Mesothelial cell of epicardium (in vitro differentiated cells): ENCODE measurements at regions not wholly inside any gene's neighbourhood (a gene's known extent, or its start where the extent isn't known, plus 50 kb on each side); places are given as distances from the start of the nearest gene placed in this dataset.

ENCODE experiments used
- DNase-seq, 2 experiments: peaks; one replicate each; pipeline ENCODE4 v3.0.0; 2021; ENCODE audit warnings: low spot score in 2 of 2; ENCODE audit not compliant: unreplicated experiment in 2 of 2
- H3K27ac Mint-ChIP-seq: 2 replicates; pipeline ENCODE4 v1.8.0; 2021; ENCODE audit warnings: mixed read lengths
- H3K27me3 Mint-ChIP-seq: 2 replicates; pipeline ENCODE4 v1.8.0; 2021; ENCODE audit warnings: low read depth, mixed read lengths
- H3K36me3 Mint-ChIP-seq: 2 replicates; pipeline ENCODE4 v1.8.0; 2021; ENCODE audit warnings: mixed read lengths
- H3K4me1 Mint-ChIP-seq: 2 replicates; pipeline ENCODE4 v1.8.0; 2021; ENCODE audit warnings: mixed read lengths
- H3K4me3 Mint-ChIP-seq: 2 replicates; pipeline ENCODE4 v1.8.0; 2021; ENCODE audit warnings: mild to moderate bottlenecking, moderate library complexity, mixed read lengths
- H3K9me3 Mint-ChIP-seq: 2 replicates; pipeline ENCODE4 v1.8.0; 2021; ENCODE audit warnings: mixed read lengths
- TF ChIP-seq, protein P1 (sequence below): fragments of 200-600 bp; sonication (generic); IDR thresholded peaks from one replicate; pipeline ENCODE4 v1.5.0; 2021; ENCODE audit warnings: antibody characterized with exemption; ENCODE audit not compliant: unreplicated experiment

- H3K4me1 Mint-ChIP-seq, result peaks cover 24% of the 10 kb centered on the region
- TF ChIP-seq, protein P1, sequence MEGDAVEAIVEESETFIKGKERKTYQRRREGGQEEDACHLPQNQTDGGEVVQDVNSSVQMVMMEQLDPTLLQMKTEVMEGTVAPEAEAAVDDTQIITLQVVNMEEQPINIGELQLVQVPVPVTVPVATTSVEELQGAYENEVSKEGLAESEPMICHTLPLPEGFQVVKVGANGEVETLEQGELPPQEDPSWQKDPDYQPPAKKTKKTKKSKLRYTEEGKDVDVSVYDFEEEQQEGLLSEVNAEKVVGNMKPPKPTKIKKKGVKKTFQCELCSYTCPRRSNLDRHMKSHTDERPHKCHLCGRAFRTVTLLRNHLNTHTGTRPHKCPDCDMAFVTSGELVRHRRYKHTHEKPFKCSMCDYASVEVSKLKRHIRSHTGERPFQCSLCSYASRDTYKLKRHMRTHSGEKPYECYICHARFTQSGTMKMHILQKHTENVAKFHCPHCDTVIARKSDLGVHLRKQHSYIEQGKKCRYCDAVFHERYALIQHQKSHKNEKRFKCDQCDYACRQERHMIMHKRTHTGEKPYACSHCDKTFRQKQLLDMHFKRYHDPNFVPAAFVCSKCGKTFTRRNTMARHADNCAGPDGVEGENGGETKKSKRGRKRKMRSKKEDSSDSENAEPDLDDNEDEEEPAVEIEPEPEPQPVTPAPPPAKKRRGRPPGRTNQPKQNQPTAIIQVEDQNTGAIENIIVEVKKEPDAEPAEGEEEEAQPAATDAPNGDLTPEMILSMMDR, result no peak
- H3K27me3 Mint-ChIP-seq, result no peaks in the 10 kb centered on the region
- H3K27ac Mint-ChIP-seq, result peak overlapping the region; percentile 44
- DNase-seq, result no peak
- no peaks in the 10 kb centered on the region for H3K9me3 Mint-ChIP-seq
- H3K36me3 Mint-ChIP-seq, result no peaks in the 10 kb centered on the region
- no peak overlapping the region for H3K4me3 Mint-ChIP-seq
Observed at GRCh38 chr2:8412082-8412481, 269.8 kb upstream of the ID2 start.

- Mint-ChIP-seq H3K4me3 (no peak overlapping the region), H3K9me3 (no peaks in the 10 kb centered on the region), H3K27ac (peak overlapping the region; percentile 74), H3K27me3 (no peaks in the 10 kb centered on the region), H3K4me1 (peaks cover 24% of the 10 kb centered on the region), H3K36me3 (no peaks in the 10 kb centered on the region)
- TF ChIP-seq, protein P1, result no peak
- DNase-seq, result no peak
Observed at GRCh38 chr2:8412586-8412985, 269.3 kb upstream of the ID2 start.

GRCh38 chr2:8413589-8414135, 268.2 kb upstream of the ID2 start:
- DNase-seq, result no peak
- H3K36me3 Mint-ChIP-seq, result no peaks in the 10 kb centered on the region
- H3K4me1 Mint-ChIP-seq, result peaks cover 30% of the 10 kb centered on the region
- H3K27ac Mint-ChIP-seq, result no peak overlapping the region
- no peaks in the 10 kb centered on the region for H3K27me3 Mint-ChIP-seq
- H3K9me3 Mint-ChIP-seq, result no peaks in the 10 kb centered on the region
- no peak overlapping the region for H3K4me3 Mint-ChIP-seq
- TF ChIP-seq, protein P1, result no peak

DNA sequence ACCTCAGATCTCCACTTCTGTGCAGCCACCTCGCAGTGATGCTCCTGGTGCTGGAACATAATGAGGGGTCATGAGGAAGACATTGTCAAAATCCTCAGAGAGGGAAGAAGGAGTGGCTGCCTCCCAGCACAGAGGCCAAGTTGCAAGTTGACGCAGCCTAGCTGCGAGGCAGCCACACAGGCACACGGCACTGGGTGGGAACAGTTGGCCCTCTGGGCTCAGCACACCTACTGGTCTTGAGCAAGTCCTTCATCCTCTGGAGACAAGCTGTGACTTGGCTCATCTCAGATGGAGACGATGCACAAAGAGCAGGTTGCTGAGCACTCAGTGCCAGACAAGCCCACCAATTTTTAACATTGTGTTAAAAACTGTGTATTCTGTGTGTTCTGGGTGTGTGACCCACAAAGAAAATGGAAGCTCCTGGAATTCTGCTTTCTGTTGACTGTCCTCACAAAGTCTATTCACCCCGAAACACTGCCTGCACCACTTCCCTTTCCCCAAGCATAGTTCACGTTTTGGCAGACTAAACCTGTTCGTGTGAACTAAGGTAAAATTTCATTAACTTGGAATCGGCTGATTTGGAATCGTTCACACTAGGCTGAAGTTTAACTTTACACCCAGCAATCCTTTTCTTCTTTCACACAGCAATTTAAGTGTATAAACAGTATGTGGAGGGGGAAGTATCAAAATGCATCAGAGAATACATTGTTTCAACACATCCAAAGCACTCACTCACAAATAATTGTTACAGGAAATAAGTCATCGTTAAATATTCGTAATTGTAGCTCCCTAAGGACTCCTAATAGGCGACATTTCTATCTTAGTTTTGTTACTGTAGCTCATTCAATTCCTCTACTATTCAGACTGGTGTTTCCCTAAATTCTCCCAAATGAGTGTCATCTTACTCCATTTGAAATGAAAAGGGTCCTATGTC, 266.6 kb upstream of the ID2 start:
- no peak for DNase-seq
- Mint-ChIP-seq H3K27ac (no peak overlapping the region), H3K36me3 (no peaks in the 10 kb centered on the region), H3K27me3 (no peaks in the 10 kb centered on the region), H3K4me3 (no peak overlapping the region), H3K9me3 (no peaks in the 10 kb centered on the region), H3K4me1 (peaks cover 38% of the 10 kb centered on the region)
- TF ChIP-seq, protein P1, result no peak

DNA sequence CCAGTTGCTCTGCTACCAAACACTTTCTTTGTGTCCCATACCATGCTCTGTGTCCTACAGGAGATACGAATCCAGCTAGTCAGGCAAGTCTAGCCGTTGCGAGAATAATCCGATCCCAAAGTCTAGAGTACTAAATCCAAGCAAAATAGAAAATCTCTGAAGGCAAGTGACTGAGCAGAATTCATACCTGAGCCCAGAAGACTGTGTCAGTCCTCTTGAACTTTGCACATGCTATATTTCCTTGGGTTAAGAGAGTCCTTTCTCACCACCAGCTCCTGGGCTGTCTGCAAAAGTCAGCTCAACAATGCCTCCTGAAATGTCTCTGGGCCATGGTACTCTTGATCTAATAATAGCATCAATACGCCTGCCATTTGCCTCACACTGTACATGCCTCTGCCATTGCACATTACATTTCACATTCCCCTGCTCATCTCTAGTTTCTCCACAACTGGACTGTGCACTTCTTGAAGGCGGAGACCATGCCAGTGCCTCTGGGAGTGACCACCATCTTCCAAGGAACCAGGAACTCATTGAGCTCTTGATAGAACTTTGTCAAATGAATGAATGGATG, 265.8 kb upstream of the ID2 start:
- no peak overlapping the region for H3K4me3 Mint-ChIP-seq
- peaks cover 37% of the 10 kb centered on the region for H3K4me1 Mint-ChIP-seq
- no peaks in the 10 kb centered on the region for H3K27me3 Mint-ChIP-seq
- DNase-seq, result no peak
- no peaks in the 10 kb centered on the region for H3K36me3 Mint-ChIP-seq
- TF ChIP-seq, protein P1, result no peak
- H3K27ac Mint-ChIP-seq, result no peak overlapping the region
- no peaks in the 10 kb centered on the region for H3K9me3 Mint-ChIP-seq
